ENCODE measurements at regions not wholly inside any gene's neighbourhood (a gene's known extent, or its start where the extent isn't known, plus 50 kb on each side); places are given as distances from the start of the nearest gene placed in this dataset.

DNA sequence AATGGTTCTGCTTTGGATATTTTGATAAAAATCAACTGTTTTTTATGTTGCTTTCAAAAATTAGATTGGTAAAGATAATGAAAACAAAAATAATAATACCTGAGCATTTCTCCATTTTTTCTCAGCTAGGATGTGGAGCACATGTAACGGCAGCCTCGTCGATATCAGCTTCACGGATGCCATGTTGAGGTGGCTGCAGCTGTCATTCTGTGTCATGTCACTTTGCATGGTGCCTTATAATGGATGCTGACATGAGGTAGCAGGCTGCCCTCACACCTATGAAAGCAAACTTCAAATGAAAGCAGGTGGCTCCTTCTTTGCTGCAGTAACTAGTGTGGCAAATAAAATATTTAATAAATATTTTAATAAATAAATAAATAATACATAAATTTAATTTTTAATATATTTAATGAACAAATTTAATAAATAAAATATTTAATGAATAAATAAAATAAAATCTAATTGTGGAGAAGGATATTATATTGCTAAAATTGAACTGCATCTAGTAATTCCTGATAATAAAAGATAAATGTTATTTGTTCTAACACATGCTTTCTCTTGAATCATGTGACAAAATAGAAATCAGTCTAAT lies 955.7 kb upstream of the SLC10A2 start (continued):
- TF ChIP-seq CBX8 (IDR thresholded peaks at IDR 0.05; ENCODE audit: borderline replicate concordance, low read depth, low read length): no peak
- no peak for TF ChIP-seq FOSL1 (IDR thresholded peaks at IDR 0.05; ENCODE audit: insufficient read depth, low read depth, low read length)
- TF ChIP-seq CTCF (IDR thresholded peaks at IDR 0.05; ENCODE audit: control extremely low read depth in 1 of 3, insufficient read depth in 1 of 3, low read depth in 1 of 3, low read length in 3 of 3): no peak
- TF ChIP-seq RFX5 (IDR thresholded peaks at IDR 0.05; ENCODE audit: borderline replicate concordance, low read depth, low read length): no peak
- TF ChIP-seq, protein P1, sequence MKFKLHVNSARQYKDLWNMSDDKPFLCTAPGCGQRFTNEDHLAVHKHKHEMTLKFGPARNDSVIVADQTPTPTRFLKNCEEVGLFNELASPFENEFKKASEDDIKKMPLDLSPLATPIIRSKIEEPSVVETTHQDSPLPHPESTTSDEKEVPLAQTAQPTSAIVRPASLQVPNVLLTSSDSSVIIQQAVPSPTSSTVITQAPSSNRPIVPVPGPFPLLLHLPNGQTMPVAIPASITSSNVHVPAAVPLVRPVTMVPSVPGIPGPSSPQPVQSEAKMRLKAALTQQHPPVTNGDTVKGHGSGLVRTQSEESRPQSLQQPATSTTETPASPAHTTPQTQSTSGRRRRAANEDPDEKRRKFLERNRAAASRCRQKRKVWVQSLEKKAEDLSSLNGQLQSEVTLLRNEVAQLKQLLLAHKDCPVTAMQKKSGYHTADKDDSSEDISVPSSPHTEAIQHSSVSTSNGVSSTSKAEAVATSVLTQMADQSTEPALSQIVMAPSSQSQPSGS (IDR thresholded peaks at IDR 0.05; ENCODE audit: low read length): no peak
- no peak for TF ChIP-seq TAF7 (optimal IDR thresholded peaks at IDR 0.05; ENCODE audit: borderline replicate concordance, low read depth, low read length)
- TF ChIP-seq MAFK (IDR thresholded peaks at IDR 0.05; ENCODE audit: low read depth, low read length): no peak
